CD4-positive, alpha-beta T cell (primary cell): ENCODE measurements at regions not wholly inside any gene's neighbourhood (a gene's known extent, or its start where the extent isn't known, plus 50 kb on each side); places are given as distances from the start of the nearest gene placed in this dataset.

ENCODE experiments used
- ATAC-seq: fragments of 200-7000 bp; cut with Tn5 transposase; one replicate; pipeline ENCODE4 v1.10.0; 2022; ENCODE audit warnings: mild to moderate bottlenecking; ENCODE audit not compliant: poor library complexity
- CTCF ChIA-PET: fragments of 350-600 bp; sonication (Branson Sonifier 250); formaldehyde crosslinking; loops from one replicate; lab custom pipeline; 2021; ENCODE audit warnings: antibody characterized with exemption, inconsistent platforms; lab: Charles Lee
- POLR2A ChIA-PET: fragments of 350-600 bp; sonication (Branson Sonifier 250); formaldehyde crosslinking; loops from one replicate; lab custom pipeline; 2021; ENCODE audit warnings: antibody characterized with exemption, inconsistent platforms; lab: Charles Lee
- DNase-seq, 14 experiments: peaks; one replicate each; pipeline ENCODE4 v3.0.0-alpha.2; 2013 to 2020; ENCODE audit warnings: mixed read lengths in 2 of 14
- H3K27ac ChIP-seq, 2 donors: one replicate each; pipeline versions ENCODE4 v1.5.1 to v1.7.0; 2013; ENCODE audit warnings: low read length in 2 of 2, low read depth in 1 of 2, mild to moderate bottlenecking in 1 of 2
- H3K27me3 ChIP-seq, 2 experiments: 1 replicate in 1 of 2; 2 replicates in 1 of 2; pipeline versions ENCODE4 v1.6.1 to v1.7.0; 2013; ENCODE audit warnings: low read length in 2 of 2, control low read depth in 1 of 2, mild to moderate bottlenecking in 1 of 2, moderate library complexity in 1 of 2; ENCODE audit not compliant: insufficient read depth in 2 of 2, control insufficient read depth in 1 of 2
- H3K36me3 ChIP-seq: one replicate; pipeline ENCODE4 v1.6.1; 2013; ENCODE audit warnings: low read length, control low read depth; ENCODE audit not compliant: insufficient read depth
- H3K4me1 ChIP-seq: one replicate; pipeline ENCODE4 v1.6.1; 2013; ENCODE audit warnings: low read length, control low read depth; ENCODE audit not compliant: insufficient read depth
- H3K4me3 ChIP-seq: one replicate; pipeline ENCODE4 v1.5.1; 2013; ENCODE audit warnings: mild to moderate bottlenecking, low read length, moderate library complexity
- H3K9me3 ChIP-seq, 2 experiments: 1 replicate in 1 of 2; 2 replicates in 1 of 2; pipeline versions ENCODE4 v1.6.1 to v1.7.0; 2013; ENCODE audit warnings: low read length in 2 of 2, mild to moderate bottlenecking in 2 of 2, control low read depth in 1 of 2, moderate library complexity in 1 of 2; ENCODE audit not compliant: control insufficient read depth in 1 of 2, insufficient read depth in 1 of 2
- H3K27ac Mint-ChIP-seq: one replicate; pipeline ENCODE4 v1.8.0; 2020; ENCODE audit warnings: mixed read lengths
- H3K27me3 Mint-ChIP-seq: one replicate; pipeline ENCODE4 v1.8.0; 2021; ENCODE audit warnings: mixed read lengths
- H3K36me3 Mint-ChIP-seq: one replicate; pipeline ENCODE4 v1.8.0; 2021; ENCODE audit warnings: low read depth, mixed read lengths
- H3K4me1 Mint-ChIP-seq: one replicate; pipeline ENCODE4 v1.8.0; 2021; ENCODE audit warnings: low read depth, mixed read lengths
- H3K4me3 Mint-ChIP-seq: one replicate; pipeline ENCODE4 v1.8.0; 2020; ENCODE audit warnings: mild to moderate bottlenecking, mixed read lengths
- H3K9me3 Mint-ChIP-seq: one replicate; pipeline ENCODE4 v1.8.0; 2020; ENCODE audit warnings: mixed read lengths
- CTCF ChIP-seq: fragments of 200-600 bp; IDR thresholded peaks from one replicate; pipeline ENCODE4 v1.8.0; 2022; ENCODE audit warnings: antibody characterized with exemption, mild to moderate bottlenecking
- intact Hi-C, 2 experiments: fragments of 100-400 bp; cut with DNase I in 1 of 2; cut with micrococcal nuclease in 1 of 2; formaldehyde crosslinking; loops; one replicate each; pipeline versions ENCODE4 v1.15.1 to v1.9.0; 2023 to 2025; cut with DNase I, micrococcal nuclease

GRCh38 chr5:169408171-169408570 lies 107.2 kb upstream of the SLIT3 start:
- Histone ChIP-seq H3K4me1 (no peaks in the 10 kb centered on the region), H3K27me3 (no peaks in the 10 kb centered on the region), H3K4me3 (no peak overlapping the region), H3K9me3 (no peaks in the 10 kb centered on the region), H3K27ac (no peak overlapping the region), H3K36me3 (no peaks in the 10 kb centered on the region)
- no peak for TF ChIP-seq CTCF
- H3K36me3 Mint-ChIP-seq, result no peaks in the 10 kb centered on the region
- intact Hi-C loops, result no loop called here
- ChIA-PET POLR2A (no interaction called here), CTCF (no interaction called here)
- no peaks in the 10 kb centered on the region for H3K9me3 Mint-ChIP-seq
- H3K4me1 Mint-ChIP-seq, result no peaks in the 10 kb centered on the region
- DNase-seq, result no peak
- peaks cover 19% of the 10 kb centered on the region for H3K27me3 Mint-ChIP-seq
- H3K4me3 Mint-ChIP-seq, result no peak overlapping the region
- H3K27ac Mint-ChIP-seq, result no peak overlapping the region
- no peak for ATAC-seq

GRCh38 chr5:169404223-169404622 lies 103.3 kb upstream of the SLIT3 start:
- no peaks in the 10 kb centered on the region for H3K4me1 Mint-ChIP-seq
- ATAC-seq, result no peak
- CTCF ChIA-PET, result no interaction called here

GRCh38 chr5:169398515-169398914 lies 97.6 kb upstream of the SLIT3 start:
- Mint-ChIP-seq H3K4me1 (no peaks in the 10 kb centered on the region), H3K4me3 (no peak overlapping the region), H3K36me3 (no peaks in the 10 kb centered on the region), H3K27ac (no peak overlapping the region), H3K9me3 (peaks cover 4% of the 10 kb centered on the region), H3K27me3 (peaks cover 13% of the 10 kb centered on the region)
- POLR2A ChIA-PET, result no interaction called here
- intact Hi-C loops, result no loop called here
- CTCF ChIA-PET, result no interaction called here
- no peak for TF ChIP-seq CTCF
- Histone ChIP-seq H3K9me3 (no peaks in the 10 kb centered on the region), H3K36me3 (no peaks in the 10 kb centered on the region), H3K4me1 (no peaks in the 10 kb centered on the region), H3K27ac (no peak overlapping the region), H3K4me3 (no peak overlapping the region), H3K27me3 (no peaks in the 10 kb centered on the region)
- ATAC-seq (no peak), DNase-seq (no peak)

More at GRCh38 chr5:169404223-169404622, 103.3 kb upstream of the SLIT3 start:
- TF ChIP-seq CTCF, result no peak
- no peaks in the 10 kb centered on the region for H3K9me3 Mint-ChIP-seq
- no peaks in the 10 kb centered on the region for H3K36me3 ChIP-seq
- no peak overlapping the region for H3K27ac Mint-ChIP-seq
- H3K27me3 Mint-ChIP-seq, result peaks cover 9% of the 10 kb centered on the region
- H3K4me3 ChIP-seq, result no peak overlapping the region
- H3K4me3 Mint-ChIP-seq, result no peak overlapping the region
- no peaks in the 10 kb centered on the region for H3K36me3 Mint-ChIP-seq
- intact Hi-C loops, result no loop called here
- no peak overlapping the region for H3K27ac ChIP-seq
- H3K9me3 ChIP-seq, result no peaks in the 10 kb centered on the region
- DNase-seq, result no peak
- H3K4me1 ChIP-seq, result no peaks in the 10 kb centered on the region
- no peaks in the 10 kb centered on the region for H3K27me3 ChIP-seq
- POLR2A ChIA-PET, result no interaction called here
